SK-N-SH (cell line): ENCODE measurements at regions not wholly inside any gene's neighbourhood (a gene's known extent, or its start where the extent isn't known, plus 50 kb on each side); places are given as distances from the start of the nearest gene placed in this dataset.

Source experiments
- CTCF ChIP-seq: fragments of 200-600 bp; sonication (generic); IDR thresholded peaks from 2 replicates; pipeline ENCODE4 v1.6.1; 2017; ENCODE audit warnings: antibody characterized with exemption, mild to moderate bottlenecking, moderate library complexity
- EZH2phosphoT487 ChIP-seq: fragments of 200-600 bp; sonication (generic); IDR thresholded peaks from 2 replicates; pipeline ENCODE4 v1.6.1; 2017; ENCODE audit warnings: low read depth, mixed run types, mild to moderate bottlenecking, antibody characterized with exemption, moderate library complexity, borderline replicate concordance
- FOXM1 ChIP-seq: IDR thresholded peaks from 2 replicates; pipeline ENCODE4 v1.4.0; 2012; ENCODE audit warnings: low read depth, mild to moderate bottlenecking
- GABPA ChIP-seq: IDR thresholded peaks from 2 replicates; pipeline ENCODE4 v1.4.0; 2012; ENCODE audit warnings: low read depth, mild to moderate bottlenecking
- JUND ChIP-seq: IDR thresholded peaks from 2 replicates; pipeline ENCODE4 v1.4.0; 2012
- MAX ChIP-seq: IDR thresholded peaks from 2 replicates; pipeline ENCODE4 v1.4.0; 2012; ENCODE audit warnings: low read depth
- MXI1 ChIP-seq: IDR thresholded peaks from 2 replicates; pipeline ENCODE4 v1.6.1; 2012; ENCODE audit warnings: mild to moderate bottlenecking, low read depth, low read length, improper control_type of control experiment
- RAD21 ChIP-seq: IDR thresholded peaks from 2 replicates; pipeline ENCODE4 v1.6.1; 2012; ENCODE audit warnings: mild to moderate bottlenecking, low read length
- REST ChIP-seq: IDR thresholded peaks from 2 replicates; pipeline ENCODE4 v1.6.1; 2012; ENCODE audit warnings: mild to moderate bottlenecking, low read depth, low read length, moderate library complexity
- RXRA ChIP-seq: IDR thresholded peaks from 2 replicates; pipeline ENCODE4 v1.4.0; 2012; ENCODE audit warnings: low read depth, mild to moderate bottlenecking, borderline replicate concordance
- SIN3A ChIP-seq: IDR thresholded peaks from 2 replicates; pipeline ENCODE4 v1.6.1; 2012; ENCODE audit warnings: low read depth, mild to moderate bottlenecking, low read length, moderate library complexity, borderline replicate concordance
- SMC3 ChIP-seq: IDR thresholded peaks from 2 replicates; pipeline ENCODE4 v1.6.1; 2012; ENCODE audit warnings: low read depth, low read length, improper control_type of control experiment

DNA sequence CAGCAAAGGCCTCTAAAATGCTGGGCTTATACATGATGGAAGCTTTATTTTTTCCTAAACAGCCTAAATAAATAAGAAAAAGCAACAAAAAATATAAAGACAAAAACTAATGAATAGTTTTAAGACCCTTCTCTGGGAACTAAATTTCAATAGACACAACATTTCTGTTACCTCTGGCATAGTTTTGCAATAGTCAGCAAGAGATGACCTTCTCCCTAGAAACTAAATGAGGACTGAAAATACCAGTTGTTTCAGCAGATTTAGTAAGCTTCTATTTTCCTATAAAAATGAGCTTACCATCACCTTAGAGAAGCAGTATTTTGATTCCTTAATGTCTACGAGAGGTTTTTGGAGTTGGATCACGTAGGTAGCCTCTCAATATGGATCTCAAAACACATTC, 471.4 kb upstream of the NRP1 start:
- no peak for TF ChIP-seq SMC3
- TF ChIP-seq CTCF, result no peak
- no peak for TF ChIP-seq EZH2phosphoT487
- TF ChIP-seq GABPA, result no peak
- TF ChIP-seq SIN3A, result no peak
- no peak for TF ChIP-seq MXI1
- no peak for TF ChIP-seq RAD21
- no peak for TF ChIP-seq FOXM1
- no peak for TF ChIP-seq REST
- TF ChIP-seq JUND, result no peak
- TF ChIP-seq MAX, result no peak
- no peak for TF ChIP-seq RXRA
